ENCODE measurements at regions not wholly inside any gene's neighbourhood (a gene's known extent, or its start where the extent isn't known, plus 50 kb on each side); places are given as distances from the start of the nearest gene placed in this dataset.

DNA sequence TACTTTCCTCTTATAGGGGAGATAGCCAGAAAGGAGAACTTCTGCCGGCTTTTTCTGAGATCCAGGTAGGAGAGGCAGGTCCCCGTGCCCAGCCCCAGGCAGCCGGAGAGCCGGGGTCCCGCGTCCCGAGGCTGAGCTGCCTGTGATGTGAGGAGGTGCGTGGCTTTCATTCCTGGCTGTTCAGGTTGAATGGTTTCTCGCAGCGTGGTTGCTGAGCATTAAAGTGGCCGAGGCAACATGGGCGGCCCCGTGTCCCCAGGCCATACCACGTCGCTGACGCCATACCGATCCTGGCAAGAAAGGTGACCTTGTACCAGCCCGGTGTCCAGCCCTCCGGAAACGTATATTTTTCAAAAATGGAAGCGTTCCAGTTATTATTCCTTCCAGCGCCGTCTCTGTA lies 116.7 kb upstream of the MYL2 start:
- intact Hi-C loops (cut with micrococcal nuclease) = no loop called here
- POLR2A ChIA-PET = no interaction called here
- Histone ChIP-seq H3K4me1 (ENCODE audit: control insufficient read depth in 2 of 2, insufficient read depth in 2 of 2, low read length in 2 of 2) (peaks cover 18 to 22% of the 10 kb centered on the region in 2 donors), H3K27ac (ENCODE audit: low read length in 2 of 2) (no peak overlapping the region), H3K79me2 (ENCODE audit: control insufficient read depth, insufficient read depth, low read length) (no peaks in the 10 kb centered on the region), H3K9ac (ENCODE audit: low read length) (no peak overlapping the region), H3K36me3 (replicated peaks in 1 of 2; ENCODE audit: control extremely low read depth in 1 of 2, control insufficient read depth in 1 of 2, extremely low read depth in 1 of 2, insufficient read depth in 2 of 2, low read length in 1 of 2) (no peaks in the 10 kb centered on the region), H4K20me1 (ENCODE audit: control insufficient read depth, insufficient read depth, low read length, poor library complexity, severe bottlenecking) (no peaks in the 10 kb centered on the region), H3K9me3 (ENCODE audit: control extremely low read depth in 1 of 3, control insufficient read depth in 2 of 3, insufficient read depth in 1 of 3, low read length in 2 of 3) (peaks cover 0 to 6% (median 0%) of the 10 kb centered on the region in 3 donors), H3K4me2 (replicated peaks; ENCODE audit: low read depth, low read length, poor library complexity, severe bottlenecking) (peak overlapping the region; percentile 42), H2AFZ (ENCODE audit: insufficient read depth, low read depth, low read length, poor library complexity, severe bottlenecking) (no peak overlapping the region), H3K27me3 (replicated peaks in 1 of 4; ENCODE audit: control extremely low read depth in 1 of 4, control insufficient read depth in 3 of 4, insufficient read depth in 4 of 4, low read length in 3 of 4) (peaks cover 0 to 52% (median 22%) of the 10 kb centered on the region in 4 experiments), H3K4me3 (ENCODE audit: control extremely low read depth in 1 of 5, extremely low read depth in 1 of 5, insufficient read depth in 1 of 5, low read depth in 2 of 5, low read length in 4 of 5) (no peak overlapping the region)
- Mint-ChIP-seq H3K4me3 (no peak overlapping the region), H3K9me3 (ENCODE audit: insufficient read depth) (no peaks in the 10 kb centered on the region), H3K27ac (no peak overlapping the region), H3K4me1 (peaks cover 18% of the 10 kb centered on the region), H3K27me3 (peaks cover 55% of the 10 kb centered on the region)
- ATAC-seq (ENCODE audit: low read depth) (no peak), DNase-seq (no peak)
- WGBS (ENCODE audit: insufficient coverage) = 55% methylated on average over 23 of the region's 23 CpGs
- CTCF ChIA-PET = no interaction called here
- TF ChIP-seq, protein P1, sequence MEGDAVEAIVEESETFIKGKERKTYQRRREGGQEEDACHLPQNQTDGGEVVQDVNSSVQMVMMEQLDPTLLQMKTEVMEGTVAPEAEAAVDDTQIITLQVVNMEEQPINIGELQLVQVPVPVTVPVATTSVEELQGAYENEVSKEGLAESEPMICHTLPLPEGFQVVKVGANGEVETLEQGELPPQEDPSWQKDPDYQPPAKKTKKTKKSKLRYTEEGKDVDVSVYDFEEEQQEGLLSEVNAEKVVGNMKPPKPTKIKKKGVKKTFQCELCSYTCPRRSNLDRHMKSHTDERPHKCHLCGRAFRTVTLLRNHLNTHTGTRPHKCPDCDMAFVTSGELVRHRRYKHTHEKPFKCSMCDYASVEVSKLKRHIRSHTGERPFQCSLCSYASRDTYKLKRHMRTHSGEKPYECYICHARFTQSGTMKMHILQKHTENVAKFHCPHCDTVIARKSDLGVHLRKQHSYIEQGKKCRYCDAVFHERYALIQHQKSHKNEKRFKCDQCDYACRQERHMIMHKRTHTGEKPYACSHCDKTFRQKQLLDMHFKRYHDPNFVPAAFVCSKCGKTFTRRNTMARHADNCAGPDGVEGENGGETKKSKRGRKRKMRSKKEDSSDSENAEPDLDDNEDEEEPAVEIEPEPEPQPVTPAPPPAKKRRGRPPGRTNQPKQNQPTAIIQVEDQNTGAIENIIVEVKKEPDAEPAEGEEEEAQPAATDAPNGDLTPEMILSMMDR (IDR thresholded peaks at IDR 0.05) = no peak
- no peak for TF ChIP-seq EZH2 (IDR thresholded peaks at IDR 0.05; ENCODE audit: borderline replicate concordance, insufficient read depth, low read depth, low read length, poor library complexity, severe bottlenecking)

DNA sequence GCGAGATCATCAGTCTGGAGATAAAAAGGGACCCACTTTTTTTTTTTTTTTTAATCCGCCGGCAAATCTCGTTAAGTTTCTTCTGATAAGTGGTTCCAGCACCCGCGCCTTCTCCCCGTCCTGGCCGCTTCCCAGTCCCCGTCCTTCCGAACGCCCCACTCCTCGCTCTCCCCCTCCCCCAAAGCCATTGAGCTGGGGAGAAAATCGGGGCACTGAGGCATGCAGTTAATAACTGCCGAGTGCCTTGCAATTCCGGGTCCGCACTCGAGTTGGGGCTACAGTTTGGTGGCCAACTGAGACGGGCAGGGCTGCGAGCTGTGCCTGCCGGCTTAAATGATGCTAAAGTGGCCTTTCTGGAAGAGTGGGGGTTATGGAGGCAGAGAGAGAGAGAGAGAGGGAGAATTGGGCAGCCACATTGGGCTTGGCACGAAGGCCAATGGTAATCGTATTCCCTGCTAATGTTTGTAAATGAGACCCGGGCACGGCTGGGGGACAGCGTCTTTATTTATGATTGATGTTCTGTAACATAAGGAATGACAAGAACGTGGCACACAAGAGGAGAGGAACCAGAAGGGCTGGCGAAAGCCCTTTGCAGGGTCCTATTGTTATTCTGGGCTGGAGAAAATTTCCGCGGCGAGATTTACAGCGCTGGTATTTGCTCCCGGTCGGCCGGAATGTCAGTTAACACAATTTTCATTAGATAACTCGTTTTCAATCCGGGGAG lies 115.4 kb upstream of the MYL2 start:
- peaks cover 18% of the 10 kb centered on the region for H3K4me1 Mint-ChIP-seq
- Histone ChIP-seq H2AFZ (ENCODE audit: insufficient read depth, low read depth, low read length, poor library complexity, severe bottlenecking) (no peak overlapping the region), H3K9me3 (ENCODE audit: control extremely low read depth in 1 of 3, control insufficient read depth in 2 of 3, insufficient read depth in 1 of 3, low read length in 2 of 3) (peaks cover 0 to 6% (median 0%) of the 10 kb centered on the region in 3 donors), H3K4me1 (ENCODE audit: control insufficient read depth in 2 of 2, insufficient read depth in 2 of 2, low read length in 2 of 2) (peaks cover 18 to 22% of the 10 kb centered on the region in 2 donors), H3K27me3 (replicated peaks in 1 of 4; ENCODE audit: control extremely low read depth in 1 of 4, control insufficient read depth in 3 of 4, insufficient read depth in 4 of 4, low read length in 3 of 4) (peaks cover 0 to 57% (median 33%) of the 10 kb centered on the region in 4 experiments), H3K27ac (ENCODE audit: low read length in 2 of 2) (no peak overlapping the region), H4K20me1 (ENCODE audit: control insufficient read depth, insufficient read depth, low read length, poor library complexity, severe bottlenecking) (no peaks in the 10 kb centered on the region), H3K79me2 (ENCODE audit: control insufficient read depth, insufficient read depth, low read length) (no peaks in the 10 kb centered on the region), H3K36me3 (replicated peaks in 1 of 2; ENCODE audit: control extremely low read depth in 1 of 2, control insufficient read depth in 1 of 2, extremely low read depth in 1 of 2, insufficient read depth in 2 of 2, low read length in 1 of 2) (no peaks in the 10 kb centered on the region), H3K4me3 (ENCODE audit: control extremely low read depth in 1 of 5, extremely low read depth in 1 of 5, insufficient read depth in 1 of 5, low read depth in 2 of 5, low read length in 4 of 5) (no peak overlapping the region), H3K4me2 (replicated peaks; ENCODE audit: low read depth, low read length, poor library complexity, severe bottlenecking) (peak overlapping the region; percentile 56), H3K9ac (ENCODE audit: low read length) (no peak overlapping the region)
- H3K9me3 Mint-ChIP-seq (ENCODE audit: insufficient read depth) = no peaks in the 10 kb centered on the region
- H3K27ac Mint-ChIP-seq = no peak overlapping the region
- ChIA-PET POLR2A (no interaction called here), CTCF (no interaction called here)
- H3K4me3 Mint-ChIP-seq = peak overlapping the region; percentile 56
- TF ChIP-seq, protein P1 (IDR thresholded peaks at IDR 0.05) = no peak
- peak; percentile 33 for TF ChIP-seq EZH2 (IDR thresholded peaks at IDR 0.05; ENCODE audit: borderline replicate concordance, insufficient read depth, low read depth, low read length, poor library complexity, severe bottlenecking)
- intact Hi-C loops (cut with micrococcal nuclease) = no loop called here
- DNase-seq = no peak
- WGBS (ENCODE audit: insufficient coverage) = 5% methylated on average over 21 of the region's 36 CpGs
- no peak for ATAC-seq (ENCODE audit: low read depth)
- peaks cover 64% of the 10 kb centered on the region for H3K27me3 Mint-ChIP-seq
